Left lobe of liver (tissue), 2 donors: ENCODE measurements at regions not wholly inside any gene's neighbourhood (a gene's known extent, or its start where the extent isn't known, plus 50 kb on each side); places are given as distances from the start of the nearest gene placed in this dataset.
A peak's percentile ranks its signal among the peaks of the same experiment; 100 is the strongest.

Experiments
- ATAC-seq: fragments of 200-7000 bp; cut with Tn5 transposase; one replicate; pipeline ENCODE4 v1.9.1; 2020; ENCODE audit warnings: mild to moderate bottlenecking, moderate library complexity
- DNase-seq: peaks from one replicate; pipeline ENCODE4 v3.0.0-alpha.2; 2020; ENCODE audit warnings: low spot score
- donor health status: DM: no; HTN: no; CAD: no; lungs with moderate emphysema.
- donor health status: DM: no; HTN: yes; CAD: no.

- no peak for ATAC-seq
These were observed 2387.7 kb upstream of the TENM3 start for GRCh38 chr4:179855469-179855868.

GRCh38 chr4:179858221-179858620 is 2385.0 kb upstream of the TENM3 start:
- DNase-seq (no peak), ATAC-seq (no peak)

More at GRCh38 chr4:179855469-179855868, 2387.7 kb upstream of the TENM3 start:
- no peak for DNase-seq

- ATAC-seq, result peak; percentile 94
- peak; percentile 46 for DNase-seq
These were observed 2375.8 kb upstream of the TENM3 start for GRCh38 chr4:179867300-179867878.

GRCh38 chr4:179871726-179872125 is 2371.5 kb upstream of the TENM3 start:
- no peak for DNase-seq

GRCh38 chr4:179872755-179873154 is 2370.4 kb upstream of the TENM3 start:
- ATAC-seq, result no peak
- DNase-seq, result no peak

More at GRCh38 chr4:179871726-179872125, 2371.5 kb upstream of the TENM3 start:
- ATAC-seq, result no peak

GRCh38 chr4:179880756-179881155 is 2362.4 kb upstream of the TENM3 start:
- DNase-seq (no peak), ATAC-seq (no peak)

- DNase-seq, result no peak
- ATAC-seq, result no peak
These were observed 2349.0 kb upstream of the TENM3 start for GRCh38 chr4:179894066-179894778.

GRCh38 chr4:179919587-179919986 is 2323.6 kb upstream of the TENM3 start:
- ATAC-seq (no peak), DNase-seq (no peak)

GRCh38 chr4:179927473-179927872 is 2315.7 kb upstream of the TENM3 start:
- no peak for DNase-seq
- no peak for ATAC-seq

- ATAC-seq (no peak), DNase-seq (no peak)
These were observed 2301.3 kb upstream of the TENM3 start for GRCh38 chr4:179941911-179942310.

GRCh38 chr4:179976777-179977176 is 2266.4 kb upstream of the TENM3 start:
- DNase-seq (no peak), ATAC-seq (no peak)

- no peak for DNase-seq
- no peak for ATAC-seq
These were observed 2265.8 kb upstream of the TENM3 start for GRCh38 chr4:179977378-179977777.

- ATAC-seq (no peak), DNase-seq (no peak)
These were observed 2262.0 kb upstream of the TENM3 start for GRCh38 chr4:179981161-179981560.

DNA sequence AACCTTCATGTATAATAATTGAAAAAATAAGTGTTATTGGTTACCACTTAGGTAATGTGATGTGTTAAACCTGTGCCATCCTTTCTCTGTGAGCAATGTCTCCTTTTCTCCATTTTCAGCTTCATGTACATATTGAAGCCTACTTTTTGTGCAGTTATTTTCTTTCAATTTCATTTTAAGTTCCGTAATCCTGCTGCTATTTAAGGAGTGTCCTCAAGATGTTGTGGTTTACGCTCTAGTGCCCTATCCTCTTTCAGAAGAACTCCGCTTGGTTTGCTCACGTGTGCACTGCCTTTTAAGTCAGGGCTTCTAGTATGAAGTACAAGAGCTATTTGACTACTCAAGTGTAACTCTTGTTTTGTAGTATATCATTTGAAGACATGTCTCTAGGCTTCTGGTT is 2253.2 kb upstream of the TENM3 start:
- DNase-seq, result no peak
- no peak for ATAC-seq

DNA sequence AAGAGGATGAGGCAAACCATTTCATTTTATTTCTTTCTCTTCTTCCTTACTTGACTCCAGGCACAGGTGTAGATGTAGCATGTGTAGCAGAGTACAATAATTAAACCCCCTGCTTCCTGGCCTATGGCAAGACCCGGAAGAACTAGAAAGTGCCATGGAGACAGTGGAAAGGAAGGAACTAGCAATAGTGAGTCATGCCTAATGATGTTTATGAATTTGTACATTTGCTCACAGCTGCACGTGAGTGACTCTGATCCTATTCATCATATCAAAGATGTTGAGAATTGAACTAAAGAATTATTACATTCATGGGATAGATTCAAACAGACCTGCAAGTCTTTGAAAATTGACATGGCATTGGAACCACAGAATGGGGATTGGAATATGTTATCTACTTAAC is 2233.9 kb upstream of the TENM3 start:
- DNase-seq (no peak), ATAC-seq (no peak)

DNA sequence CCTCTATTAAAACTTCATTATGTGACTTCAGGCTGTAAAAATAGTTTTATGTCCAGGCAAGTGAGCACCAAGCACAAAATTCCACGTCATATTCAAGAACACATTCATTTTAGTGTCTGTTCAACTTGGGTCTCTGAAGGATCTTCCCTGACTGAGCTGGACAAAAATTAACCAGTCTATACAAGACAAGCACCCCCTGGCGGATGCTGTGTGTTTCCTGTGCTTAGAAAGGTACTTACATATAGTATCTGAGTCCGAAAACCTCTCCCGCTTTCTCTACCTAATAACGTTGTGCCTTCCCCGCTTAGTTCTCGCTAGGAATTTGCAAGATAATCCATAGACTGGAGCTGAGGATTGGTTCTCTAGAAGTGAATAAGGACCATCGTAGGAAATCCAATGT is 2214.5 kb upstream of the TENM3 start:
- DNase-seq (no peak), ATAC-seq (peak; percentile 57)

- DNase-seq (no peak), ATAC-seq (no peak)
These were observed 2211.9 kb upstream of the TENM3 start for GRCh38 chr4:180031330-180031729.

- DNase-seq, result no peak
- no peak for ATAC-seq
These were observed 2201.6 kb upstream of the TENM3 start for GRCh38 chr4:180041576-180041975.

DNA sequence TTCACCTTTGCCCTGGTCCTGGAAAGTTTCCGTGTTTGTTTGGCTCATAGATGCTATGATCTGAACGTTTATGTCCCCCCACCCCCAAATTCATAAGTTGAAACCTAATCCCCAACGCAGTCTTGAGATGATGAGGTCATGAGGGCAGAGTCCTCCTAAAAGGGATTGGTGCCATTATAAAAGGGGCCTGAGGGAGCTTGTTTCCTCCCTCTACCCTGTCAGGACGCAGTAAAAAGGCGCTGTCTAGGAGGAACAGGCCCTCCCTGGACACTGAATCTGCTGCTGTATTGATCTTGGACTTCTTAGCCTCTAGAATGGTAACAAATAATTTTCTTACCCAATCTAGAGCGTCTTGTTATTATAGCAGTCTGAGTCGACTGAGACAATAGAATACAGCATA is 2190.6 kb upstream of the TENM3 start:
- ATAC-seq (no peak), DNase-seq (no peak)

DNA sequence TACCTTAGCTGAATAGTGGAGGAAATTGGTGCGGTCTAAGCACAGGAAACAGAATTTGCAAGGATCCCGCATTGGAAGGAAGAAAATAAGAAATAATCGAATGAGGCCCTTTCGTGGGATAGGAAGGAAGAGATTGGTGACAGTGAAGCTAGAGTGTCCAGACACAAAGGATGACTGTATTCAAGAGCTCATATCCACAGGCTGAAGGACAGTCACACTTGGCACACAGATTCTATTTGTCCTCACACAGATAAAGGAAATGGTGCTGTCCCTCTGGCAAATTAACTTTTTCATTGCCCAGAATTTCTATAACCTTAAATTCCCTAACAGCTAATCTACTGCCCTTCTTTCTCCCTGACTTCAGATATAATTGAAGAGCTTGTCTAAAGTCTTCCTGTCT is 2188.9 kb upstream of the TENM3 start:
- ATAC-seq, result no peak
- no peak for DNase-seq

- no peak for DNase-seq
- ATAC-seq, result no peak
These were observed 2185.9 kb upstream of the TENM3 start for GRCh38 chr4:180057299-180057721.

GRCh38 chr4:180057891-180058671 is 2185.1 kb upstream of the TENM3 start:
- DNase-seq (no peak), ATAC-seq (peak; percentile 62)
